ENCODE measurements at regions not wholly inside any gene's neighbourhood (a gene's known extent, or its start where the extent isn't known, plus 50 kb on each side); places are given as distances from the start of the nearest gene placed in this dataset.

GRCh38 chr11:80533463-80533862 lies 1092.6 kb upstream of the TENM4 start:
- no peak for TF ChIP-seq CTCF (conservative IDR thresholded peaks at IDR 0.05; ENCODE audit: low read length)
- no peak for TF ChIP-seq EZH2phosphoT487 (IDR thresholded peaks at IDR 0.05; ENCODE audit: borderline replicate concordance, low read depth, low read length)
